ENCODE measurements at regions not wholly inside any gene's neighbourhood (a gene's known extent, or its start where the extent isn't known, plus 50 kb on each side); places are given as distances from the start of the nearest gene placed in this dataset.

GRCh38 chr17:63078707-63079106 lies 112.7 kb downstream of the TANC2 start:
- TF ChIP-seq TARDBP (IDR thresholded peaks at IDR 0.05) (no peak), SUZ12 (IDR thresholded peaks at IDR 0.05) (no peak), BHLHE40 (IDR thresholded peaks at IDR 0.05; ENCODE audit: borderline replicate concordance) (no peak), FOXK2 (IDR thresholded peaks at IDR 0.05) (no peak), SP1 (IDR thresholded peaks at IDR 0.05) (no peak), ARNT (IDR thresholded peaks at IDR 0.05) (no peak), ZNF384 (IDR thresholded peaks at IDR 0.05) (no peak), NFRKB (IDR thresholded peaks at IDR 0.05) (no peak)

Data from HEK293T (cell line).